ENCODE measurements at regions not wholly inside any gene's neighbourhood (a gene's known extent, or its start where the extent isn't known, plus 50 kb on each side); places are given as distances from the start of the nearest gene placed in this dataset.

DNA sequence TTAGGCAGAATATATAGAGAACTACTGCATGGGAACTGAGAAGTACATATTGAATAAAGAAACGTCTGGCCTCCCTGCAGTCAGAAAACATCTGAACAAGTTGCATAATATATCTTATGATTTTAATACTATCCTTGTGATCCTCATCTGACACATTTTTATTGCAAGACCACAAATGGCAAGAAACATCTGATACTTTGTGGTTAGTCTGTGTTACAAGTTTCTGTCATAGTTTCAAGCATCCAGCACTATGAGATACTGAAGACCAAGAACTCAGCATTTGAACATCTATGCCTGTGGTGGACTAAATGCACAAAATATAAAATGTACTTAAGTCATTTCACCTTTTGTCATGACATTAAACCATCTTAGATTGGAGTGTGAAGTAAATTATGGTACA is 1175.8 kb upstream of the MIR17HG start:
- ChIA-PET POLR2A (ENCODE audit: unreplicated experiment) (no interaction called here), CTCF (no interaction called here)
- intact Hi-C loops (cut with micrococcal nuclease) = loop anchor here (5.0 kb wide), 1 partner anchor 161 kb away; no protein-coding TSS in a partner anchor
- H2BK120ac ChIP-seq (ENCODE audit: low read depth, low read length) = no peak overlapping the region
- H3K56ac ChIP-seq (ENCODE audit: extremely low read depth, insufficient read depth, low read length) = no peak overlapping the region
- H3K36me3 ChIP-seq (ENCODE audit: control insufficient read depth, insufficient read depth, low read length) = no peaks in the 10 kb centered on the region
- no peak overlapping the region for H2BK20ac ChIP-seq (ENCODE audit: low read depth, low read length)
- no peak overlapping the region for H4K91ac ChIP-seq (ENCODE audit: insufficient read depth, low read depth, low read length)
- H3K4me1 ChIP-seq (ENCODE audit: control insufficient read depth, insufficient read depth, low read length) = no peaks in the 10 kb centered on the region
- H2BK5ac ChIP-seq (ENCODE audit: low read depth, low read length, poor library complexity, severe bottlenecking) = no peak overlapping the region
- DNase-seq (no peak), ATAC-seq (ENCODE audit: low read depth) (no peak)
- H3K23ac ChIP-seq (ENCODE audit: low read depth, low read length) = no peak overlapping the region
- H3K9ac ChIP-seq (ENCODE audit: low read depth, low read length) = no peak overlapping the region
- TF ChIP-seq MXI1 (IDR thresholded peaks at IDR 0.05; ENCODE audit: borderline replicate concordance, low read depth, low read length) = no peak
- no peak for TF ChIP-seq RAD21 (IDR thresholded peaks at IDR 0.05; ENCODE audit: low read length)
- TF ChIP-seq, protein P1, sequence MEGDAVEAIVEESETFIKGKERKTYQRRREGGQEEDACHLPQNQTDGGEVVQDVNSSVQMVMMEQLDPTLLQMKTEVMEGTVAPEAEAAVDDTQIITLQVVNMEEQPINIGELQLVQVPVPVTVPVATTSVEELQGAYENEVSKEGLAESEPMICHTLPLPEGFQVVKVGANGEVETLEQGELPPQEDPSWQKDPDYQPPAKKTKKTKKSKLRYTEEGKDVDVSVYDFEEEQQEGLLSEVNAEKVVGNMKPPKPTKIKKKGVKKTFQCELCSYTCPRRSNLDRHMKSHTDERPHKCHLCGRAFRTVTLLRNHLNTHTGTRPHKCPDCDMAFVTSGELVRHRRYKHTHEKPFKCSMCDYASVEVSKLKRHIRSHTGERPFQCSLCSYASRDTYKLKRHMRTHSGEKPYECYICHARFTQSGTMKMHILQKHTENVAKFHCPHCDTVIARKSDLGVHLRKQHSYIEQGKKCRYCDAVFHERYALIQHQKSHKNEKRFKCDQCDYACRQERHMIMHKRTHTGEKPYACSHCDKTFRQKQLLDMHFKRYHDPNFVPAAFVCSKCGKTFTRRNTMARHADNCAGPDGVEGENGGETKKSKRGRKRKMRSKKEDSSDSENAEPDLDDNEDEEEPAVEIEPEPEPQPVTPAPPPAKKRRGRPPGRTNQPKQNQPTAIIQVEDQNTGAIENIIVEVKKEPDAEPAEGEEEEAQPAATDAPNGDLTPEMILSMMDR (conservative IDR thresholded peaks at IDR 0.05; ENCODE audit: low read depth, low read length) = no peak
- TF ChIP-seq RFX5 (IDR thresholded peaks at IDR 0.05; ENCODE audit: low read depth, low read length) = no peak
- TF ChIP-seq BHLHE40 (IDR thresholded peaks at IDR 0.05; ENCODE audit: low read depth, low read length) = no peak
- H2AK9ac ChIP-seq (replicated peaks; ENCODE audit: low read depth, low read length, poor library complexity) = no peak overlapping the region
- no peak overlapping the region for H3K27ac ChIP-seq (ENCODE audit: insufficient read depth, low read length)
- no peak overlapping the region for H3K14ac ChIP-seq (replicated peaks; ENCODE audit: low read depth, low read length)
- no peak overlapping the region for H2BK15ac ChIP-seq (ENCODE audit: low read depth, low read length)
- no peaks in the 10 kb centered on the region for H4K20me1 ChIP-seq (ENCODE audit: insufficient read depth, low read length)
- dilution Hi-C loops (cut with HindIII; ENCODE audit: low sequenced_read_pairs, unreplicated experiment) = no loop called here
- no peak overlapping the region for H3K4ac ChIP-seq (ENCODE audit: low read depth, low read length)
- no peak overlapping the region for H3K4me2 ChIP-seq (ENCODE audit: low read depth, low read length)
- H4K5ac ChIP-seq (ENCODE audit: low read depth, low read length) = no peak overlapping the region
- no peak overlapping the region for H2AFZ ChIP-seq (replicated peaks; ENCODE audit: low read length, poor library complexity)
- BruUV-seq (replicated peaks) = no TSS peak
- H3K4me3 ChIP-seq (ENCODE audit: insufficient read depth, low read depth, low read length) = no peak overlapping the region
- in situ Hi-C loops (cut with MboI; ENCODE audit: low sequenced_read_pairs) = no loop called here
- H3K27me3 ChIP-seq (ENCODE audit: control insufficient read depth, insufficient read depth, low read length) = no peaks in the 10 kb centered on the region
- no peaks in the 10 kb centered on the region for H3K9me3 ChIP-seq (ENCODE audit: control insufficient read depth, insufficient read depth, low read length)
- WGBS, 2 experiments (ENCODE audit: extremely low coverage in 2 of 2, insufficient read length in 1 of 2) = no CpG with 5 or more reads among the region's 1 CpG
- H4K8ac ChIP-seq (ENCODE audit: low read depth in 2 of 2, low read length in 2 of 2) = no peak overlapping the region
- no peak overlapping the region for H2AK5ac ChIP-seq (ENCODE audit: low read depth, low read length)
- no peak overlapping the region for H3K18ac ChIP-seq (ENCODE audit: low read depth, low read length)
- H3K79me1 ChIP-seq (ENCODE audit: low read depth in 1 of 2, low read length in 2 of 2) = no peaks in the 10 kb centered on the region
- H3K9me1 ChIP-seq (ENCODE audit: insufficient read depth, low read length) = no peaks in the 10 kb centered on the region

All from IMR-90 (cell line).